Spleen (tissue), 11 donors: ENCODE measurements at regions not wholly inside any gene's neighbourhood (a gene's known extent, or its start where the extent isn't known, plus 50 kb on each side); places are given as distances from the start of the nearest gene placed in this dataset.
"Not testable (repeated sequence)": the region's sequence is repeated elsewhere in the genome, so short reads cannot be mapped to it uniquely, and the experiment has no call there.

Source experiments
- DNase-seq: peaks from one replicate; pipeline ENCODE4 v3.0.0-alpha.2; 2020
- H3K27ac ChIP-seq, 8 donors: fragments of 200-600 bp; sonication (generic) in 7 of 8; 1 replicate in 4 of 8; 2 replicates in 4 of 8; pipeline versions ENCODE4 v1.5.0 to v1.8.0; 2016 to 2021; ENCODE audit warnings: inconsistent platforms in 4 of 8, mild to moderate bottlenecking in 4 of 8, moderate library complexity in 1 of 8
- H3K27me3 ChIP-seq, 7 donors: fragments of 200-600 bp; sonication (generic) in 6 of 7; replicated peaks in 1 of 7; 1 replicate in 4 of 7; 2 replicates in 3 of 7; pipeline versions ENCODE4 v1.5.0 to v1.8.0; 2016 to 2021; ENCODE audit warnings: inconsistent platforms in 3 of 7, mild to moderate bottlenecking in 1 of 7
- H3K36me3 ChIP-seq, 6 donors: fragments of 200-600 bp; sonication (generic) in 5 of 6; 1 replicate in 4 of 6; 2 replicates in 2 of 6; pipeline versions ENCODE4 v1.5.0 to v1.8.0; 2016 to 2021; ENCODE audit warnings: inconsistent platforms in 2 of 6
- H3K4me1 ChIP-seq, 6 donors: fragments of 200-600 bp; sonication (generic) in 5 of 6; 1 replicate in 3 of 6; 2 replicates in 3 of 6; pipeline versions ENCODE4 v1.5.0 to v1.8.0; 2016 to 2021; ENCODE audit warnings: inconsistent platforms in 3 of 6
- H3K4me3 ChIP-seq, 8 donors: fragments of 200-600 bp; sonication (generic) in 7 of 8; 1 replicate in 4 of 8; 2 replicates in 4 of 8; pipeline versions ENCODE4 v1.5.0 to v1.8.0; 2016 to 2021; ENCODE audit warnings: inconsistent platforms in 4 of 8, mild to moderate bottlenecking in 4 of 8, moderate library complexity in 2 of 8
- H3K9me3 ChIP-seq, 8 donors: fragments of 200-600 bp; sonication (generic) in 7 of 8; 1 replicate in 4 of 8; 2 replicates in 4 of 8; pipeline versions ENCODE4 v1.5.0 to v1.8.0; 2016 to 2021; ENCODE audit warnings: inconsistent platforms in 4 of 8
- POLR2A ChIP-seq, 3 donors: fragments of 450-650 bp; IDR thresholded peaks; one replicate each; pipeline ENCODE4 v1.5.1; 2017; ENCODE audit warnings: antibody characterized with exemption in 3 of 3, mild to moderate bottlenecking in 1 of 3
- POLR2AphosphoS5 ChIP-seq, 3 donors: sonication (generic); formaldehyde crosslinking; IDR thresholded peaks; one replicate each; pipeline ENCODE4 v1.5.1; 2017; ENCODE audit warnings: antibody characterized with exemption in 3 of 3
- WGBS, 5 donors: extraction: QIAGEN DNeasy Blood & Tissue Kit in 3 of 5; methylation state at CpG; one replicate each; pipeline versions ENCODE4 v1.1.5 to v1.1.7; 2013 to 2018; 5-methylcytosine and 5-hydroxymethylcytosine counted together
- intact Hi-C: fragments of 100-400 bp; cut with DNase I; formaldehyde crosslinking; loops from one replicate; pipeline ENCODE4 v1.15.0; 2023; ENCODE audit warnings: low total_unique reads
- TF ChIP-seq, protein P1 (sequence below), 11 experiments: fragments of 200-600 bp in 7 of 11; fragments of 450-650 bp in 4 of 11; sonication (generic) in 4 of 11; IDR thresholded peaks in 8 of 11; conservative IDR thresholded peaks in 3 of 11; 1 replicate in 7 of 11; 2 replicates in 4 of 11; pipeline versions ENCODE4 v1.4.0 to v1.8.0; 2016 to 2021; ENCODE audit warnings: antibody characterized with exemption in 11 of 11, inconsistent platforms in 4 of 11, mild to moderate bottlenecking in 1 of 11
- donor health status: healthy with polysubstance abuse.
- donor health status: DM: no; HTN: no; CAD: no; lungs with moderate emphysema.
- donor health status: DM: no; HTN: no; CAD: no.
- donor health status: Bipolar disorder and iron deficiency.
- donor health status: healthy.
- donor health status: DM: no; HTN: no; CAD: no.
- donor health status: DM: yes; HTN: yes; CAD: no.

DNA sequence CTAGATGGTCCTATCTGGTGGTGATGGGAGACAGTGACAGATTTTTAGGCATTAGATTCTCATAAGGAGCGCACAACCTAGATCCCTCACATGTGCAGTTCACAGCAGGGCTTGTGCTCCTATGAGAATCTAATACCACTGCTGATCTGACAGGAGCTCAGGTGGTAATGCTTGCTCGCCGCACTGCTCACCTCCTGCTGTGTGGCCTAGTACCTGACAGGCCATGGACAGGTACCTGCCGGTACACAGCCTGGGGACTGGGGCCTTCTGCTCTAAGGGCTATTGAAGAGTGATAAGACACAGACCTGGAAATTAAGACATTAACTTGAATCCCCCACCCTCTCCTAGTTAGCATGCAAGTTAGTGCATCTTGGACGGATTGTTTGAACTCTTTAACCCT lies 64.4 kb downstream of the KLRB1 start:
- H3K9me3 ChIP-seq, intact Hi-C loops, H3K36me3 ChIP-seq, H3K27ac ChIP-seq, H3K27me3 ChIP-seq, DNase-seq, H3K4me1 ChIP-seq, H3K4me3 ChIP-seq: not testable (repeated sequence)
- 96 to 100% (median 100%) methylated on average over 1 to 4 of the region's 5 CpGs; no CpG with 5 or more reads in 1 of the 5 donors for WGBS, 5 donors

DNA sequence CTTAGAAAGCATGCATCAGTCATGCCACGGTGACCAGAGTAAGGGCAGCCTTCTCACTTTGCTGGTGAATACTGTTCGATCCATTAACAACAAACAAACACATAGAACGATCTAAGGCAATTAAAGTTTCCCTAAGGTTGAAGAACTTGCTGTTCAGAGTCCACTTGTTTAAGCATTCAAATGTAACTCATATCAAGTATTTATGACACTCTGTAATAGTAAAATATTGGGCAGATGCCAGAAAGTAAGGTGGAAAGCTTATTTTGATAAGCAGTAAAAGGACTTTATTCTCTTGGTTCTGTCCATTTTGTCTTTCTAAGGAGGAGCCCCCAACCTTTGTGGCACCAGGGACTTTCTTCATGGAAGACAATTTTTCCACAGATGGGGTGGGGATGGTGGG lies 64.9 kb downstream of the KLRB1 start:
- intact Hi-C loops, H3K4me1 ChIP-seq, H3K27me3 ChIP-seq: not testable (repeated sequence)

DNA sequence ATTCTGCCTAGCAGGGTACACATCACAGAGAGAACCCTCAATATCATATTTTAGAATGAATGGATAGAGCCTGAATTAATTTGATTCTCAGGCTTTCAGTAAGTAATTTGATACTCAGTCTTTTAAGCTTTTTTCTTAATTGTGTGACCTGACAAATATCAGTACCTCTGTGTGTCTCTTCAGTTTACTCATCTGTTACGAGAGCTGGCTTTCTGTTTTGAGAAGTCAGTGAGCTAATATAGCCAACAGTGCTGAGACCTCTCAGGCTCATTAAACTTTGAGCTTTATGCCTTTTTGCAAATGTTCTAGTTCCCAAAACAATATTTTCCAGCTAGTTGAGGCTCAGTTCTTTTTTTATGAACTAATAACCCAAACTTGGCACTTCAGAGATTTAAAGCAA lies 91.8 kb downstream of the KLRB1 start:
- H3K4me1 ChIP-seq, DNase-seq, H3K9me3 ChIP-seq, intact Hi-C loops, H3K27me3 ChIP-seq, H3K27ac ChIP-seq, H3K36me3 ChIP-seq, H3K4me3 ChIP-seq: not testable (repeated sequence)
- 71 to 84% (median 80%) methylated on average over 1 of the region's 1 CpG; no CpG with 5 or more reads in 1 of the 5 donors for WGBS, 5 donors

More for the DNA sequence above, 64.9 kb downstream of the KLRB1 start:
- 95 to 100% (median 99%) methylated on average over 2 to 3 of the region's 3 CpGs; no CpG with 5 or more reads in 1 of the 5 donors for WGBS, 5 donors
- not testable (repeated sequence) for H3K36me3 ChIP-seq, DNase-seq, H3K9me3 ChIP-seq, H3K4me3 ChIP-seq, H3K27ac ChIP-seq

DNA sequence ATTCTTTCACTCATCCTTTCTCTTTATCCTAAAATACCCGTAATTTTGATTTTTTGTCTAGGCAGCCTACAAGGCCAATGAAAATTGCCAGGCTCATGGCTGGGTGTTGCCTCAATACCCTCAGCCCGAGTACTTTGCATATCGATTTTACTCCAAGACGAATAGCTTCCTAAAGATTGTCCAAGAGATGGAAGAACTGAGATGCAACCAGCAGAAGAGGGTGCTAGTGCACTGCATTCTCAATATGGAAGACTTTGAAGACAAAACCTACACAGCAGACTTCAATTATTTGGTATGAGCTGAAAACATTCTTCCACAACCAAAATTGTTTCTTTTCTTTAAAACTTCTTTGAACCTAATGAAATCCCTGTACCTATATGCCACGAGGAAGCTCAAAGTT lies 95.0 kb downstream of the KLRB1 start:
- H3K27ac ChIP-seq, H3K4me3 ChIP-seq, intact Hi-C loops, H3K9me3 ChIP-seq, H3K27me3 ChIP-seq, DNase-seq, H3K36me3 ChIP-seq: not testable (repeated sequence)
- WGBS, 5 donors: 82 to 94% (median 92%) methylated on average over 4 to 5 of the region's 5 CpGs; no CpG with 5 or more reads in 1 of the 5 donors
- peaks cover 0 to 18% (median 0%) of the 10 kb centered on the region in 6 donors for H3K4me1 ChIP-seq

DNA sequence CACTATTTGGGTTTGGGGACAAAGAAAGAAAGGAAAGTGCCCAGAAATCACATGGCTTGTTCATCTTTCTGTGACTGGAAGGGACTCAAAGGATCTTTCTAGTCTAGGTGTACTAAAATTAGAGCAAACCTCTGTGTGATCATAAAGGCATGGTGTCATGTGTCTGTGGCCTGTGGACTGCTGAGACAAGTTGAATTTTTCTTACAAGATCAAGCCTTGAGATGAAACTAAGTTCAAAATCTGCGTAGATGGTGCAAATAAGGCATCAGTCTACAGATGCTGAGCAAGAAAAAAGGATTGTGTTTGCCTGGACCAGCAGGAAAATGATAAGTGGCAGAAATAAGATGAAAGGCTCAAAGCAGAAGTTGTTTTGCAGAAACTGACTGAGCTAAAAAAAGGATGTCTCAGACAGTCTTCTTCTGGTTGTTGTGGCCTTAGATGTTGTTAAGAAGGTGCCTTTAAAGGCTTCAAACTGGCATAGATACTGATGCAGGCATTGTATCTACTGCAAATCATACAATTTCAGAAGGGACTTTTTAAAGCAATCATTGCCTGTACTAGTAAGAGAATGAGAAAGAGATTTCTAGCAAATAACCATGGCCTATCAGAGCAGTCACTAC lies 97.2 kb downstream of the KLRB1 start:
- H3K4me3 ChIP-seq, intact Hi-C loops: not testable (repeated sequence)
- WGBS, 5 donors: 47 to 86% (median 82%) methylated on average over 1 of the region's 1 CpG; no CpG with 5 or more reads in 1 of the 5 donors

DNA sequence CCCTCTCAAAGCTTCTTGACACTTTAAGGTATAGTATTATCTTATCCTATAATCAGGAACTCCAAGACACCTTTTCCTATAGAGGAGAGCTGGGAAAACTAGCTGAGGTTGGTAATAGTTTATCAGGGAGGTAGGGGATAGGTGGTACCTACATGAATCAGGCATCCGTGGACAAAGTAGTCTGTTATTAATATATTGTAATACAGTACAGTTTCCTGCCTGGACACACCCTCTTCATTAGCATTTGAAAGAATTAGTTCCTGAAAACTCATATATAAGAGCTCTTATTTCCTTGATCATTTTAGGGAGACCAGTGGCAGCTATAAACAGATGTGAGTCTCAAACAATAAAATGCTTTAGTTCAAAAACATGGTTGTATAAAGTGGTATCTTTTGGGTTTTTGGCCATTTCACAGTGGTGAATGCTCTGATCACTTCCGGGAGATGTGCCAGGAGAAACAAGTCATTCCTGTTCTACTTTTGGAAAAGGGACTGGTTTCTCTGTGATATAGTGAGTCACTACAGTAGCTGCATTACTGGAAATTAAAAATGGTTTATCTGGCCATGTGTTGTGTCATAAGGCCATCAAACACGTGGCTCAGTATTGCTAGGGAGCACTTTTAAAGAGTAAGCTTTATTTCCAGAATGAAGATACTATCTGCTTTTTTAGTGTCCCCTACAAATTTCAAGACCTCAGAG lies 98.1 kb downstream of the KLRB1 start:
- DNase-seq: no peak
- H3K27ac ChIP-seq: peak overlapping the region in 1 of 8 donors; percentile 21
- no peaks in the 10 kb centered on the region for H3K27me3 ChIP-seq

More for the DNA sequence above, 97.2 kb downstream of the KLRB1 start:
- DNase-seq, H3K9me3 ChIP-seq, H3K36me3 ChIP-seq, H3K27me3 ChIP-seq: not testable (repeated sequence)
- Histone ChIP-seq H3K27ac (peak overlapping the region in 1 of 8 donors; percentile 21), H3K4me1 (peaks cover 0 to 18% (median 0%) of the 10 kb centered on the region in 6 donors)

More for the DNA sequence above, 98.1 kb downstream of the KLRB1 start:
- H3K9me3 ChIP-seq: no peaks in the 10 kb centered on the region
- 64 to 86% (median 68%) methylated on average over 3 of the region's 3 CpGs; no CpG with 5 or more reads in 1 of the 5 donors for WGBS, 5 donors
- intact Hi-C loops: no loop called here
- peaks cover 0 to 18% (median 0%) of the 10 kb centered on the region in 6 donors for H3K4me1 ChIP-seq
- H3K36me3 ChIP-seq: no peaks in the 10 kb centered on the region
- TF ChIP-seq POLR2AphosphoS5 (IDR thresholded peaks at IDR 0.05): no peak
- TF ChIP-seq, protein P1, sequence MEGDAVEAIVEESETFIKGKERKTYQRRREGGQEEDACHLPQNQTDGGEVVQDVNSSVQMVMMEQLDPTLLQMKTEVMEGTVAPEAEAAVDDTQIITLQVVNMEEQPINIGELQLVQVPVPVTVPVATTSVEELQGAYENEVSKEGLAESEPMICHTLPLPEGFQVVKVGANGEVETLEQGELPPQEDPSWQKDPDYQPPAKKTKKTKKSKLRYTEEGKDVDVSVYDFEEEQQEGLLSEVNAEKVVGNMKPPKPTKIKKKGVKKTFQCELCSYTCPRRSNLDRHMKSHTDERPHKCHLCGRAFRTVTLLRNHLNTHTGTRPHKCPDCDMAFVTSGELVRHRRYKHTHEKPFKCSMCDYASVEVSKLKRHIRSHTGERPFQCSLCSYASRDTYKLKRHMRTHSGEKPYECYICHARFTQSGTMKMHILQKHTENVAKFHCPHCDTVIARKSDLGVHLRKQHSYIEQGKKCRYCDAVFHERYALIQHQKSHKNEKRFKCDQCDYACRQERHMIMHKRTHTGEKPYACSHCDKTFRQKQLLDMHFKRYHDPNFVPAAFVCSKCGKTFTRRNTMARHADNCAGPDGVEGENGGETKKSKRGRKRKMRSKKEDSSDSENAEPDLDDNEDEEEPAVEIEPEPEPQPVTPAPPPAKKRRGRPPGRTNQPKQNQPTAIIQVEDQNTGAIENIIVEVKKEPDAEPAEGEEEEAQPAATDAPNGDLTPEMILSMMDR (IDR thresholded peaks at IDR 0.05 in 8 of 11, conservative IDR thresholded peaks at IDR 0.05 in 3 of 11): no peak
- no peak for TF ChIP-seq POLR2A (IDR thresholded peaks at IDR 0.05)
- H3K4me3 ChIP-seq: no peak overlapping the region
